Hepatocyte (in vitro differentiated cells): ENCODE measurements at regions not wholly inside any gene's neighbourhood (a gene's known extent, or its start where the extent isn't known, plus 50 kb on each side); places are given as distances from the start of the nearest gene placed in this dataset.

Experiments used
- DNase-seq: peaks from one replicate; pipeline ENCODE4 v3.0.0-alpha.2; 2016; ENCODE audit warnings: low spot score
- H2AFZ ChIP-seq: fragments of 200-600 bp; sonication (generic); 2 replicates; pipeline ENCODE4 v1.6.0; 2016; ENCODE audit warnings: antibody characterized with exemption, mild to moderate bottlenecking
- H3K27ac ChIP-seq: fragments of 200-600 bp; sonication (generic); 2 replicates; pipeline ENCODE4 v1.5.1; 2016; ENCODE audit warnings: mild to moderate bottlenecking
- H3K27me3 ChIP-seq: fragments of 200-600 bp; sonication (generic); 2 replicates; pipeline ENCODE4 v1.6.1; 2016
- H3K36me3 ChIP-seq: fragments of 200-600 bp; sonication (generic); replicated peaks from 2 replicates; pipeline ENCODE4 v1.5.1; 2016; ENCODE audit warnings: low read depth; ENCODE audit not compliant: insufficient read depth
- H3K4me1 ChIP-seq: fragments of 200-600 bp; sonication (generic); 2 replicates; pipeline ENCODE4 v1.5.1; 2016; ENCODE audit warnings: mild to moderate bottlenecking, moderate library complexity; ENCODE audit not compliant: insufficient read depth
- H3K4me2 ChIP-seq: fragments of 200-600 bp; sonication (generic); 2 replicates; pipeline ENCODE4 v1.6.0; 2016
- H3K4me3 ChIP-seq: fragments of 200-600 bp; sonication (generic); 2 replicates; pipeline ENCODE4 v1.5.1; 2016; ENCODE audit warnings: mild to moderate bottlenecking
- H3K79me2 ChIP-seq: fragments of 200-600 bp; sonication (generic); 2 replicates; pipeline ENCODE4 v1.6.0; 2017; ENCODE audit warnings: mild to moderate bottlenecking
- H3K9me2 ChIP-seq: fragments of 200-600 bp; sonication (generic); replicated peaks from 2 replicates; pipeline ENCODE4 v1.6.0; 2017; ENCODE audit warnings: mild to moderate bottlenecking; ENCODE audit not compliant: insufficient read depth
- H3K9me3 ChIP-seq: fragments of 200-600 bp; sonication (generic); 2 replicates; pipeline ENCODE4 v1.5.1; 2016; ENCODE audit warnings: low read depth, mild to moderate bottlenecking
- H4K20me1 ChIP-seq: fragments of 200-600 bp; sonication (generic); 2 replicates; pipeline ENCODE4 v1.6.0; 2016; ENCODE audit warnings: mild to moderate bottlenecking; ENCODE audit not compliant: insufficient read depth, poor library complexity, severe bottlenecking
- CTCF ChIP-seq: fragments of 200-600 bp; sonication (generic); IDR thresholded peaks from 2 replicates; pipeline ENCODE4 v1.5.1; 2016; ENCODE audit warnings: antibody characterized with exemption, mild to moderate bottlenecking; ENCODE audit not compliant: poor library complexity
- EZH2 ChIP-seq: fragments of 200-600 bp; sonication (generic); IDR thresholded peaks from 2 replicates; pipeline ENCODE4 v1.6.1; 2016; ENCODE audit warnings: antibody characterized with exemption, mild to moderate bottlenecking, borderline replicate concordance
- EZH2phosphoT487 ChIP-seq: fragments of 200-600 bp; sonication (generic); IDR thresholded peaks from one replicate; pipeline ENCODE4 v1.6.1; 2018; ENCODE audit warnings: antibody characterized with exemption, mild to moderate bottlenecking, low read depth, moderate library complexity; ENCODE audit not compliant: unreplicated experiment, severe bottlenecking
- WGBS: methylation state at CpG from one replicate; pipeline ENCODE4 v1.1.6; 2016; ENCODE audit warnings: low lambda C conversion rate; ENCODE audit errors: missing lambda C conversion rate; 5-methylcytosine and 5-hydroxymethylcytosine counted together

GRCh38 chr10:33040436-33040835 is 82.4 kb upstream of the ITGB1 start:
- Histone ChIP-seq H4K20me1 (no peaks in the 10 kb centered on the region), H2AFZ (no peak overlapping the region), H3K9me3 (no peaks in the 10 kb centered on the region), H3K79me2 (no peaks in the 10 kb centered on the region), H3K36me3 (no peaks in the 10 kb centered on the region), H3K27me3 (no peaks in the 10 kb centered on the region), H3K4me1 (no peaks in the 10 kb centered on the region), H3K4me3 (no peak overlapping the region), H3K27ac (no peak overlapping the region), H3K4me2 (no peak overlapping the region), H3K9me2 (no peaks in the 10 kb centered on the region)
- TF ChIP-seq EZH2phosphoT487, result no peak
- no peak for TF ChIP-seq EZH2
- no peak for TF ChIP-seq CTCF
- no peak for DNase-seq
- WGBS, result 69% methylated on average over 1 of the region's 1 CpG

- no peaks in the 10 kb centered on the region for H3K4me1 ChIP-seq
- H3K27me3 ChIP-seq, result no peaks in the 10 kb centered on the region
- H3K4me3 ChIP-seq, result no peak overlapping the region
- 69% methylated on average over 1 of the region's 1 CpG for WGBS
- H3K36me3 ChIP-seq, result no peaks in the 10 kb centered on the region
- H3K79me2 ChIP-seq, result no peaks in the 10 kb centered on the region
- no peaks in the 10 kb centered on the region for H3K9me3 ChIP-seq
- no peak overlapping the region for H2AFZ ChIP-seq
- H3K9me2 ChIP-seq, result no peaks in the 10 kb centered on the region
- H3K4me2 ChIP-seq, result no peak overlapping the region
- no peak for DNase-seq
- no peak overlapping the region for H3K27ac ChIP-seq
- no peaks in the 10 kb centered on the region for H4K20me1 ChIP-seq
- TF ChIP-seq EZH2, result no peak
- TF ChIP-seq EZH2phosphoT487, result no peak
- TF ChIP-seq CTCF, result no peak
These were observed 81.2 kb upstream of the ITGB1 start for GRCh38 chr10:33039181-33039580.

- Histone ChIP-seq H3K4me2 (no peak overlapping the region), H3K27ac (no peak overlapping the region), H3K27me3 (no peaks in the 10 kb centered on the region), H3K9me2 (no peaks in the 10 kb centered on the region), H3K4me3 (no peak overlapping the region), H3K9me3 (no peaks in the 10 kb centered on the region), H3K36me3 (no peaks in the 10 kb centered on the region), H4K20me1 (no peaks in the 10 kb centered on the region), H3K4me1 (no peaks in the 10 kb centered on the region), H3K79me2 (no peaks in the 10 kb centered on the region), H2AFZ (no peak overlapping the region)
- no peak for TF ChIP-seq EZH2
- TF ChIP-seq CTCF, result no peak
- TF ChIP-seq EZH2phosphoT487, result no peak
- no peak for DNase-seq
- 83% methylated on average over 7 of the region's 7 CpGs for WGBS
These were observed 80.6 kb upstream of the ITGB1 start for GRCh38 chr10:33038672-33039071.

GRCh38 chr10:33037726-33038125 is 79.7 kb upstream of the ITGB1 start:
- no peaks in the 10 kb centered on the region for H3K9me2 ChIP-seq
- TF ChIP-seq EZH2phosphoT487 (no peak), EZH2 (no peak), CTCF (no peak)
- H4K20me1 ChIP-seq, result no peaks in the 10 kb centered on the region
- no peaks in the 10 kb centered on the region for H3K36me3 ChIP-seq
- no peaks in the 10 kb centered on the region for H3K9me3 ChIP-seq
- H3K27me3 ChIP-seq, result no peaks in the 10 kb centered on the region
- no peak overlapping the region for H2AFZ ChIP-seq
- H3K79me2 ChIP-seq, result no peaks in the 10 kb centered on the region
- no peak overlapping the region for H3K27ac ChIP-seq
- H3K4me3 ChIP-seq, result no peak overlapping the region
- WGBS, result 98% methylated on average over 8 of the region's 8 CpGs
- H3K4me2 ChIP-seq, result no peak overlapping the region
- no peaks in the 10 kb centered on the region for H3K4me1 ChIP-seq
- DNase-seq, result no peak
